ENCODE measurements at regions not wholly inside any gene's neighbourhood (a gene's known extent, or its start where the extent isn't known, plus 50 kb on each side); places are given as distances from the start of the nearest gene placed in this dataset.
"Not testable (repeated sequence)": the region's sequence is repeated elsewhere in the genome, so short reads cannot be mapped to it uniquely, and the experiment has no call there.

DNA sequence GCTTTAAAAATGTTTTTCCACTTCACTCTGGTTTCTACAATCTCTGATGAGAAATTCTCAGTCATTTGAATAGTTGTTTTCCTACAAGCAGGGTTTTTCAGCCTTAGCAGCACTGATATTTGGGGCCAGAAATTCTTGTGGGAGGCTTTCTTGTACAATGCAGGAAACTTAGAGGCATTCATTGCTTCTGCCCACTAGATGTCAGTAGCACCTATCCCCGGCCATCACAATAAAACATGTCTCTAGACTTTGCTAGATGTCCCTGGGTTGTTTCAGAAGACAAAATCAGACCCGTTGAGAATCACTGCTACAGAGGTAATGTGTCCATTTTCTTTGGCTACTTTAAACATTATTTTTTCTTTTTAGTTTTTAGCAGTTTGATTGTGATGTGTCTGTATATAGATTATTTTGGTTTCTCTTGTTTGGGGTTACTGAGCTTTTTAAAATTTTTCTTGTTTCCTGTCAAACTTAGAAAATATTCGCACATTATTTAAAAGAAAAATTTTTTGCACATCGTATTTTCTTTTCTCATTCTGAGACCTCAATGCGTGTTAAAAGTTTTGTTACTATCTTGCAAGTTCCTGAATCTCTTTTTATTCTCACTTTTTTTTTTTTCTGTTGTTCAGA lies 60.8 kb upstream of the CCDC179 start:
- DNase-seq (ENCODE audit: low spot score): peak; percentile 55

DNA sequence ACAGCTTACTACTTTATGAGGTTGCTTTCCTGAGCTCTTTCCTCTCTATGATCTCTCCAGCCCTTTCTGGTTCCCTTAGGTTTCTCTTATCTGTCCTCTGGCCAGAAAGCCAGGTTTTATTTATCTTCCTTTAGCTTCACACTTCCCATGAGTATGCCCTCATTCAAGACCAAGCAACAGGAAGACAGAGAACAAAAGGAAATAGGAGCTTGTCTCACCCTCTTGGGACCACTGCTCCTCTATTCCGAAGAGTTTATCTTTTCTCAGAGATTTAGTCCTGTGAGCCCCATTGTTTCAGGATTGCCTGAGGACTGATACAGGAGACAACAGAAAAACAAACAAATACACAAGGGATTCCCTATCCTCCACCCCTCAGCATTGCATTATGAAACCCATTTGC lies 62.4 kb upstream of the CCDC179 start:
- peak; percentile 5 for DNase-seq (ENCODE audit: low spot score)

DNA sequence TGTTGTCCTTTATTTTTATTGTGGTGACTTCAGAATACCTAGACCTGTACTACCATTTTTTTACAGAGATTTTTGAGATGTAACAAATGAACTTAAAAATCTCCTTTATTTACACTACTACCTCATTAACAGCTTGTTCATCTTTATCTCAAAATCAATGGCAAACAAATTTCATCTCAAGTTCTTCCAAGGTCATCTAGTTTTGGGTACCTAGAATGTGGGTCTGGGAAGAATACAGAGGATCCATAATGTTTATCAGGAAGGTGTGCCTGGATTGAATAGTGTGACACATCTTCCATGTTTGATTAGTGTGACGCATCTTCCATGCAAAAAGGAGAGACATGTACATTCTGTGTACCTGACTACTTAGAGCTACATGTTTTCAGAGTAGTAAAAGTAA lies 63.3 kb upstream of the CCDC179 start:
- DNase-seq (ENCODE audit: low spot score): no peak

DNA sequence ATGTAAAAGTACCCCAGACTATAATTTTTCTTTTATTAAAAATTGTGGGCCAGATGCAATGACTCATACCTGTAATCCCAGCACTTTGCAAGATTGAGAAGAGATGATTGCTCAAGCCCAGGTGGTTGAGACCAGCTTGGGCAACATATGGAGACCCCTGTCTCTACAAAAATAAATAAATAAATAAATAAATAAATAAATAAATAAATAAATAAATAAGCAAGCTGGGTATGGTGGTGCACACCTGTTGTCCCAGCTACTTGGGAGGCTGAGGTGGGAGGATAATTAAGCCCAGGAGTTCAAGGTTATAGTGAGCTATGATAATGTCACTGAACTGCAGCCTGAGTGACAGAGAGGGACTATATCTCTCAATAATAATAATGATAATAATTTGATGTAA lies 66.1 kb upstream of the CCDC179 start:
- DNase-seq (ENCODE audit: low spot score): no peak

DNA sequence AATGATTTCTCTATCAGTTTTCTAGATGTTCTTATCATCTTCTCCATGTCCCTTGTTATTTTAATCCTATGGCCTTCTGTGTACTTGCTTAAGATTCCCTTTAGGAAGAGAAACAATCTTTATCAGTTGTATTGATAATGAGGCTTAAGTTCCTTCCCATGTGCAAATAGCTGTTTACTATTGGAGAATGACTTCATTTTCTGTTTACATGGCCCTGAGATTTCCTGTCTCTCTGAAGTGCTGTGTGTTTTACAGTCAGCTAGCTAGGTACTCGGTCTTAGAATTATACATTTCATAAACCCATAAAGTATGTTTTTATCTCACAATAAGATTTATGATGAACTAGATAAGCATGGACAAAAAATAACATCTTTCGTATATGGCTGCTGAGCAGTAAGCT lies 67.5 kb upstream of the CCDC179 start:
- no peak for DNase-seq (ENCODE audit: low spot score)

DNA sequence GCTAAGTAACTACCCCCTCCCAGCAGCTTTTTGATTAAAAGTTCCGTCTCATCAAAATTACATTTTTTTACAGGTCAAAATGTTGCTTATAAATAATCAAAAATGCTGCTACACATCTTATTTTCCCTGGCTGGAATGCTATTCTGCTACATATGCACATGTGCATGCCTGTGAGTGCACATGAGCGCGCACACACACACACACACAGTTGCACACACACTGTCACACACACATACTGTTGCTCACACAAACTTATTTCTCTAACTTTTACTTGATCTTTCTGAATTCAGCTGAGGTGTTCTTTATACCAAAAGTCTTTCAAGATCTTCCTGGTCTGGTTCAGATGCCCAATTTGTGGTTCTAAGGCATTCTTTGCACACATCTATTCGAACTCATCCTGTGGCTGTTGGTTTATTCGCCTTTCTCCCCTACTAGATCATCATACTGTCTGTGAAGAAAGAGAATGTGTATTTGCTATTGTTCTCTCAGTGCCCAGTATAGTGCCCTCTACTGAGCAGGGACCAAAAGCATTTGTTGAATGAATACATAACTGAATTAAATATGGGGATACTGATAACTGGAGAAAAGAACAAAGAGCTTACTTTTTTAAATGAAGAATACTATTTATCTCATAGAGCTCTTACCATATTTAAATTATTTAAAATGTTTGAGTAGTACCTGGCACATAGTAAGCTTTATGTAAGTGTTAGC lies 68.1 kb upstream of the CCDC179 start:
- DNase-seq (ENCODE audit: low spot score): no peak

DNA sequence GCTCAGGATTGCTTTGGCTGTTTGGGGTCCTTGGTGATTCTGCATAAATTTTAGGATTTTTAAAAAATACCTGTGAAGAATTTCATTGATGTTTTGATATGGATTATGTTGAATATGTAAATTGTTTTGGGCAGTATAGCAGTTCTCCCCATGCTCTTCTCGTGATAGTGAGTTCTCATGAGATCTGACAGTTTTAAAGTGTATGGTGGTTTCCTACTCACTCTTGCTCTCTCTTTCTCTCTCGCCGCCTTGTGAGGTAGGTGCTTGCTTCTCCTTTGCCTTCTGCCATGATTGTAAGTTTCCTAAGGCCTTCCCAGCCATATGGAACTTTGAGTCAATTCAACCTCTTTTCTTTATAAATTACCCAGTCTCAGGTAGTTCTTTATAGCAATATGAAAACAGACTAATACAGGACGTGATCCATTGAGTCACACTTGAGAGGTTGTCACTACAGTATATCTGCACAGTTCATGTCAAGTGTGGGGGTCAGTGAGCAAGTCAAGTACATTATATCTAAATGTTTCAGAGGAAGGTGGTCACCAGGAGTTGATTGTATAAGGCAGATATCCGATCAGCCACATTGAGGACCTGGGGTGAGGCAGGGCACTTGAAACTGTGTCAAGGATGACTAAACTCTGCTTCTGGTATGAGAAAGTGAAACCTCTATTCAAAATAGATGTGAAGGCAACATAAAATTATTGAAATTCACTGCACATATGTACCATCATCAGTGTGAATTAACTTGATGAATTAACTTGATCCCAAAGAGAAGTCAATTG lies 70.7 kb upstream of the CCDC179 start:
- no peak for DNase-seq (ENCODE audit: low spot score)

DNA sequence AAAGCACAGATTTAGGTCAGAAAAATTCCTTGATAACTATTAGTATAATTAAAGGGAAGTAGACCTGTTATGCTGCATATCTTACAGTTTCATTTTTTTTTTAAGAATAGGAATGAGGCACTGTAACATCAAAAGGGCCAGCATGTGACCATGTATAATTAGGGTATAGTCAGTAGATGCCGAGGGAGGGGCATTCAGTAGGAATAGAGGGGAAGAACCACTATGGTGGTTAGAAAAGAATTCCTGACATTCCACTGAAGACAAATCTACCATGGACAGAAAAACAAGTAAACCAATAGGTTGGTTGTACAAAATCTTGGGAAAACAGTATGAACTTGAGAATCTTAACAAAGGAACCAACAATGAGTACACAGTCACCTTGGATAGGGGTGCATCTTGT lies 78.4 kb upstream of the CCDC179 start:
- DNase-seq (ENCODE audit: low spot score): peak; percentile 17

DNA sequence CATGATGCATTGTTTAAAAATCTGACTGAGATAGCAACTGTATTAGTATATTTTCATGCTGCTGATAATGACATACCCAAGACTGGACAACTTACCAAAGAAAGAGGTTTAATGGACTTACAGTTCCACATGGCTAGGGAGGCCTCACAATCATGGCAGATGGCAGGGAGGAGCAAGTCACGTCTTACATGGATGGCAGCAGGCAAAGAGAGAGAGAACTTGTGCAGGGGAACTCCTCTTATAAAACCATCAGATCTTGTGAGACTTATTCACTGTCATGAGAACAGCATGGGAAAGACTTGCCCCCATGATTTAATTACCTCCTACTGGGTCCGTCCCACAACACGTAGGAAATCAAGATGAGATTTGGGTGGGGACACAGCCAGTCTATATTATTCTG lies 81.3 kb upstream of the CCDC179 start:
- DNase-seq (ENCODE audit: low spot score): not testable (repeated sequence)

DNA sequence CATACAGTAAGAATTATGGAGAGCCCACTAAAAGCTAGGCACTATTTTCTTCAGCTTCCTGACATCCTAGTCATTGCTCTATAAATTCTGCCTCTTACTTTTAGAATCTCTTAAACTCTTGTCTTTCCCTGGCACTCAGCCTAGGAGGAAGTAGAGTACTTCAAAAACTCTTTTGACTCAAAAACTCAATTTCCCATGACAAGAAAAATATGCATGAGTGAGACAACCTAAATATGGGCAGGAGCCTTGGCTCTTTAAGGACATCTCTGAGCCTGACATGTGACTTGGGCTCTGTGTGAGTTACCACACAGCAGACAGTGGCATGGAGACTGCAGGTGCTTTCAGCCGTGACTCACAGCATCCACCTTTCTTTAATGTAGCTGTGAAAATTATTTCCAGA lies 97.5 kb upstream of the CCDC179 start:
- no peak for DNase-seq (ENCODE audit: low spot score)

DNA sequence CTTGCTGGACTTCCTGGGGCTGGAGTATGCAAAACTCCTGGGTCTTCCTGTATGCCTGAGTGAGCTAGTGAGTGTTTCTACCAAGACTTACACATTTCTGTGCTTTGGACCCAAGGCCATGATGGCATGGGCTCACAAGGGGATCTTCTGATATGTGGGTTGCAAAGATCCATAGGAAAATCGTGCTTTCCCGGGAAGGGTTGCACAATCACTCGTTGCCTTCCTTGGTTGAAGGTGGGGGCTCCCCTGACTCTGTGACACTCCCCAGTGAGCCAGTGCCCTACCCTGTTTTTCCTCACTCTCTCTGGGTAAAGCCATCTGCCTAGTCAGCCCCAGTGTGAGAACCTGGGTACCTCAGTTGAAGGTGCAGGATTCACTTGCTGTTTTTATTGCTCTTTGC lies 114.0 kb upstream of the CCDC179 start:
- DNase-seq (ENCODE audit: low spot score): no peak

DNA sequence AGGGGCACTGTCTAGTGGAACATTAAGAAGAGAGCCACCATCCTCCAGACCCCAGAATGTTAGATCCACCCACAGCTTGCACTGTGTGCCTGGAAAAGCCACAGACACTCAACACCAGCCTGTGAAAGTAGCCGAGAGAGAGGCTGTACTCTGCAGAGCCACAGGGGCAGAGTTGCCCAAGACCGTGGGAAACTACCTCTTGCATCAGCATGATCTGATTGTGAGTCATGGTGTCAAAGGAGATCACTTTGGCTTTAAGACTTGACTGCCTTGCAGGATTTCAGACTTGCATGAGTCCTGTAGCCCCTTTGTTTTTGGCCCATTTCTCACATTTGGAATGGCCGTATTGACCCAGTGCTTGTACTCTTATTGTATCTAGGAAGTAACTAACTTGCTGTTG lies 115.9 kb upstream of the CCDC179 start:
- no peak for DNase-seq (ENCODE audit: low spot score)

DNA sequence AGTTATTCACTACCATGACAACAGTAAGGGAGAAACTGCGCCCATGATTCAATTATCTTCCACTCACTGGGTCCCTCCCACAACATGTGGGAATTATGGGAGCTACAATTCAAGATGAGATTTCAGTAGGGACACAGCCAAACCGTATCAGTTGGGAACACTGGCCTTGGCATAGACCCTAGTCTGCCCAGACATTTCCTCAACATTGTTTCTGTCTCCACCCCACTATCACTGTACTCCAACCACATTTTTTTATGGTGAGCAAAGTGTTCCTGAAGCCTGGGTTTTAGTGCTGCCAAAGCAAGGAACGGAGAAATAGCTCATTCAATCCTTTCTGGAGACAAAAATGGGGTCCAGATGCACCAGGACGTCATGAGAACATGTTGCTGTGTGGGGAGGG lies 122.6 kb upstream of the CCDC179 start:
- no peak for DNase-seq (ENCODE audit: low spot score)

DNA sequence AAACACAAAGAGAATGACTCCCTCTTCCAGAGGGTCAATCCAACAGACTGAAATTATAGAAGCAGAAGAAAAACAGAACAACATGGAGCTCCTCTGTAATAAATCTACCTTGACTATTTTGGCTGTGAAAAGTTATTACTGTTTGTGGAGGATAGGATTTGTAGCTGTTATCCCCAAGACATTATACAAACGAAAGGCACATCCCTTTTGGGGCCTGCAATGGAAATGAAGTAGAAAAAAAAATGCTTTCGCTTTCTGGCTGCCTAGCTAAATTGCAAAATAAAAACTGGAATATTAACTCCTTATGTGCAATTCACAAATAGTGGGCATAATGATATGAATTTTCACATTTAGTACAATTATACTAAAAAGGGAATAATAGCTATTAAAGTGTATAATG lies 123.8 kb upstream of the CCDC179 start:
- no peak for DNase-seq (ENCODE audit: low spot score)

DNA sequence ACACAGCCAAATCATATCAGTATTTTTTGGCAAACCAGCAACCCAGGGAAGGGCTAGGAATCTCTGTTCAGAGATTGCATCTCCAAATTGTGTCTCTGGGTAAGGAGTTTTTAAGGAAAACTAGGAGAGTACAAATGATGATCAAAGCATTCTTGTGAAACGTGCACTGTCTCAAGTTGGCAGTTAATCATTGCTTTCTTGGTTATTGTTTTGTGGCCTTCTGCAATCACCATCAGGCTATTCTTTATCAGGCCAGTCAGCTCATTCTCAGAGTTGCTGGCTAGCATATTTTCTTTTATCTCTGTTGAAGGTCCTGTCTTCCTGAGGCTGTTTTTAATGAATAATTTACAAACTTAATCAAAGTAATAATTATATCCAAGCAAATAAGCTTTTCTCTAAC lies 129.1 kb upstream of the CCDC179 start:
- DNase-seq (ENCODE audit: low spot score): no peak

DNA sequence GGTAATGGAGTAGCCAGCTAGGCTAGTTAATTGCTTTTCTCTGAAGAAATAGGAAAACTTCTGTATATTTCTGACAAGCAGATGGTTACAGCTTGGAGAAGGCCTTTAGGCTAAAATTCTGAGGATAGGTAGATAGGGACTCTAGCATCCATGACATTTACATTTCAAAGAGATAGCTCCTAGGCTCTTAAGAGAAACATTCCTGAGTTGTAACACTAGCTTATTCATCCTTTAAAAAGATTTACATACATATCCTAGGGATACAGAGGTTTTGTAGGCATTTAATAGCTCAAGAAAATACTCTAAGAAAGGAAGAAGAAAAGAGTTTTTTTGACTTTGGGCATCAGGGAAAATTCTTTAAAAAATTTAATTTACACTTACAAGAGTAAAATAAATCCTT lies 130.9 kb upstream of the CCDC179 start:
- DNase-seq (ENCODE audit: low spot score): no peak

DNA sequence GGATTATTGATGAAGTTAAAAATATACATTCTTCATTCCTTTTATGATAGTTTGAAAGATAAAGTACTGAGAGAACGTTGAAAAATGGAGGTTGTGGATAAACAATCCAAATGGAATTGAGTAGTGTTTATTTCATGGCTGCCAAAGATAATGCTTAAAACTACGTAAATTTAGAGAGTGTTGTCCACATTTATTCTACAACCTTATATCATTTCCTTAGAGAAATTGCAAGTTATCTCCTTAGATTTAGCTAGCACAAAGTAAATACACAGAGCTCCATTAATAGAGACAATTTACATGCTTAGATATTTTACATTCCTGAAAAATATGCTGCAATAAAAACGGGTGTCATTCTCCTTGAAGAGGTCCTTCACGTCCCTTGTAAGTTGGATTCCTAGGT lies 146.5 kb upstream of the CCDC179 start:
- no peak for DNase-seq (ENCODE audit: low spot score)

DNA sequence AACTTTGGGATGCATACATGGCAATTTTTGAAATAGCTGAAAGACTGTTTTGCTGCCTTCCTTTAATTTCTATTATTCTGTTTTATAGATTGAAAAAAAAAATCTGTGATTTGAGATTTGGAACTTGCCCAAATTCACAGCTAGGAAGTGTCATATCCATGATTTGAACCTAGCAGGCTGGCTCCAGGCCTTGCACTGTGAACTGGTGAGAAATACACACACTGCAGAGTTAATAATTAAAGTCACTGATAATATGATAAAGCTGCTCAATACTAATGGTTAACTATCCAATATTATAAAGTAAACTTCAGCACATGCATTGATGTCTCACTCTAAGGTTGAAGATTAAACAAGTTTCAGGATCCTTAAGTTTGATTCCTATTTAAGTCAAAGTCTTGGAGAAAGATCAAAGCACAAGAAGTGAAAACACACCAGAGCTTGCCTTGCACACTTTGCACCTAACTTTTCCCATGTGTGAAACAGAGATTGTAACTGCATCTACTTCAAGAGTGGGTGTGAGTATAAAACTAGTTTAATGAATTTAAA lies 150.6 kb upstream of the CCDC179 start:
- DNase-seq (ENCODE audit: low spot score): no peak

DNA sequence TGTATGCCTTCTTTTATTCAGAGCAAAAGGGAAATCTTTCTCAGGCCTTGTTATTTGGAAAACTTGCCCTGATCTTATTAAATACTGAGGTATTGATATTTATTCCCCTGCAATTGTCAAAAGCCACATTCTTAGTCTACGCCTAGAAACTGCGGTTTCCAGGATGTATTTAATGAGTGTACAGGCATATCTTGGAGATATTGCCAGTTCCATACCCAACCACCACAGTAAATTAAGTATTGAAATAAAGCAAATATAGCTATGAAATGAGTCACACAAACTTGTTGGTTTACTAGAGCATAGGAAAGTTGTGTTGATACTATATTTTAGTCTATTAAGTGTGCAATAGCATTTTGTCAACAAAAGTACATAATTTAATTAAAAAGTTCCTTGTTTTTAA lies 152.7 kb upstream of the CCDC179 start:
- DNase-seq (ENCODE audit: low spot score): no peak

DNA sequence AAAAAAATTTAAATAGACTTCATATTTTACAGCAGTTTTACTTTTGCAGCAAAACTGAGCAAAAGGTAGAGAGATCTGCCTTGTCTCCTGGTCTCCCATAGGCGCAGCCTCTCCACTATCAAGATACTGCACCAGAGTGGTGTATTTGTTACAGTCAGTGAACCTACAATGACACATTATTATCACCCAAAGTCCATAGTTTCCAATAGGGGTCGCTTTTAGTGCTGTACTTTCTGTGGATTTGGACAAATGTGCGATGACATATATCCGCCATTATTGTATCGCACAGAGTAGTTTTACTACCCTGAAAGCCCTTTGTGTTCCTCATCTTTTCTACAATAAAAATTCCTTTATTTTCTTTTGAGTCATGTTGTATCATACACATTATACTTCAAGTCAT lies 153.2 kb upstream of the CCDC179 start:
- DNase-seq (ENCODE audit: low spot score): no peak

DNA sequence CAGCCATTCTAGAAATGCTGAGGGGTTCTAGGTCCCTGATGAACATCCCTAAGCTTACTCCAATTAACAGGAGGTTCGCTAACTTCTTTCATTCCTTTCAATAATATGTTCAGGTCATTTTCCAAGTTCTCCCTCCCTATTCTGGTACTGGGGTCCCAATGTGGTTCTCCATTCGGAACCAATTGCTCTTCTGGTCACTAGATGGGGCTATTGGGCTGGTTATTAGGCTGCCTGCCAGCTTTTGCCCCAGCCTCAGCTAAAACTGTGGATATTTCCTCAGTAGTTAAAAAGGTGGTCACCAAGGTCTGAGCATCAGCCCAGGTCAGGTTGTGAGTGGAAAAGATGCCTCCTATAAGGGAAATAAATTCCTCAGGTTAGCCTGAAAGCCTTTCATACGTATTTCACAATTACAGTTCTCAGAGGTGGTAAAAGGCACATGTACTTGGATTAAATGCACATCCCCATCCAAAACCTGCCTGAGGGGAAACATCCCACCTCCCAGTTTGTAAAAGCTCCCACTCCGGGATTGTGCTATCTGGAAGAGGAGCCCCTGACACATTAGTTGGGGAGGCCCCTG lies 161.1 kb upstream of the CCDC179 start:
- DNase-seq (ENCODE audit: low spot score): peak; percentile 84

DNA sequence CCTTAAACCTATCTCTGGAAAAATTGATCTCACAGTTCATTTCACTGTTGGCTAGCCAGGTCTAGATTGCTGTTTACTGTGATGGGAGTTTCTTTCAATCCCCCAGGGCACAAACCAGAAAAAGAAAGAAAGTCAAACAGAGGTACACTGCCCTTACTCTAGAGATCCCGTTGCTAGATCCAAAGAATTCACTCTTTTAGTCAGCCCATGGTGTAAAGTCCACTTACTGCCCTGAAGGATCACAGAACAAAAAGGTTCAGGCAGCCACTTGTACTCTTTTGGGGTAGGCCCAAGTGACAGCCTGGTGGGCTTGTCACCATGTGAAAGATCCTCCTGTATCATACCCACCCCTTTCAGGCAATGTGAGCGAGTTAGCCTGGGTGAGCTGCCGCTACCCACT lies 162.6 kb upstream of the CCDC179 start:
- DNase-seq (ENCODE audit: low spot score): no peak

DNA sequence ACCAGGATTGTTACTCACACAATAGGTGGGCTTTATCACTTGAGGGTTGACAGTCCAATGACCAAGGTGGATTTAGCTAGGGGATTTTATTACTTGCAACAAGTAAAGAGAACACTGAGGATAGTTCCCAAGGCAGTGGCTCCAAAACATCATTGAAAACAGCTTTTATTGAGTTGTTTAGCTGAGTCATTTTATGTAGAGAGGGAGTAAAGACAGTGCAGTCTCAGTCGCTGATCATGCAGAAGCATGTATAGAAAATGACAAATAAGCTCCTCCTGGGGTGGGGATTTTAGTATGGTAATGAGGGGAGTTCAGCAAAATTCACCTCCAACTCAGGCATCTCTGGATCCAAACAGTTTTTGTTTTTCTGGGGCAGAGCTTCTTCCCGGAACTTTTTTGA lies 163.0 kb upstream of the CCDC179 start:
- DNase-seq (ENCODE audit: low spot score): no peak
